ENCODE measurements at regions not wholly inside any gene's neighbourhood (a gene's known extent, or its start where the extent isn't known, plus 50 kb on each side); places are given as distances from the start of the nearest gene placed in this dataset.

GRCh38 chr6:43946641-43947363 lies 176.8 kb downstream of the VEGFA start (continued):
- TF ChIP-seq CEBPZ (IDR thresholded peaks at IDR 0.05; ENCODE audit: low read depth, low read length): no peak
- no peak for TF ChIP-seq HSF1 (IDR thresholded peaks at IDR 0.05; ENCODE audit: low read depth, low read length)
- TF ChIP-seq, protein P1, sequence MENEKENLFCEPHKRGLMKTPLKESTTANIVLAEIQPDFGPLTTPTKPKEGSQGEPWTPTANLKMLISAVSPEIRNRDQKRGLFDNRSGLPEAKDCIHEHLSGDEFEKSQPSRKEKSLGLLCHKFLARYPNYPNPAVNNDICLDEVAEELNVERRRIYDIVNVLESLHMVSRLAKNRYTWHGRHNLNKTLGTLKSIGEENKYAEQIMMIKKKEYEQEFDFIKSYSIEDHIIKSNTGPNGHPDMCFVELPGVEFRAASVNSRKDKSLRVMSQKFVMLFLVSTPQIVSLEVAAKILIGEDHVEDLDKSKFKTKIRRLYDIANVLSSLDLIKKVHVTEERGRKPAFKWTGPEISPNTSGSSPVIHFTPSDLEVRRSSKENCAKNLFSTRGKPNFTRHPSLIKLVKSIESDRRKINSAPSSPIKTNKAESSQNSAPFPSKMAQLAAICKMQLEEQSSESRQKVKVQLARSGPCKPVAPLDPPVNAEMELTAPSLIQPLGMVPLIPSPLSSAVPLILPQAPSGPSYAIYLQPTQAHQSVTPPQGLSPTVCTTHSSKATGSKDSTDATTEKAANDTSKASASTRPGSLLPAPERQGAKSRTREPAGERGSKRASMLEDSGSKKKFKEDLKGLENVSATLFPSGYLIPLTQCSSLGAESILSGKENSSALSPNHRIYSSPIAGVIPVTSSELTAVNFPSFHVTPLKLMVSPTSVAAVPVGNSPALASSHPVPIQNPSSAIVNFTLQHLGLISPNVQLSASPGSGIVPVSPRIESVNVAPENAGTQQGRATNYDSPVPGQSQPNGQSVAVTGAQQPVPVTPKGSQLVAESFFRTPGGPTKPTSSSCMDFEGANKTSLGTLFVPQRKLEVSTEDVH (IDR thresholded peaks at IDR 0.05; ENCODE audit: low read depth, partially characterized antibody): no peak
- TF ChIP-seq EP300 (IDR thresholded peaks at IDR 0.05; ENCODE audit: borderline replicate concordance in 1 of 2, control insufficient read depth in 1 of 2, low read depth in 2 of 2, low read length in 2 of 2): no peak
- no peak for TF ChIP-seq CREM (IDR thresholded peaks at IDR 0.05; ENCODE audit: low read depth)
- no peak for TF ChIP-seq ETV6 (conservative IDR thresholded peaks at IDR 0.05 in 1 of 2, IDR thresholded peaks at IDR 0.05 in 1 of 2; ENCODE audit: borderline replicate concordance in 1 of 2, low read depth in 1 of 2)
- TF ChIP-seq, protein P2, sequence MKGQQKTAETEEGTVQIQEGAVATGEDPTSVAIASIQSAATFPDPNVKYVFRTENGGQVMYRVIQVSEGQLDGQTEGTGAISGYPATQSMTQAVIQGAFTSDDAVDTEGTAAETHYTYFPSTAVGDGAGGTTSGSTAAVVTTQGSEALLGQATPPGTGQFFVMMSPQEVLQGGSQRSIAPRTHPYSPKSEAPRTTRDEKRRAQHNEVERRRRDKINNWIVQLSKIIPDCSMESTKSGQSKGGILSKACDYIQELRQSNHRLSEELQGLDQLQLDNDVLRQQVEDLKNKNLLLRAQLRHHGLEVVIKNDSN (IDR thresholded peaks at IDR 0.05; ENCODE audit: borderline replicate concordance, extremely low read length, insufficient read depth, low read depth, low read length): no peak
- TF ChIP-seq, protein P3, sequence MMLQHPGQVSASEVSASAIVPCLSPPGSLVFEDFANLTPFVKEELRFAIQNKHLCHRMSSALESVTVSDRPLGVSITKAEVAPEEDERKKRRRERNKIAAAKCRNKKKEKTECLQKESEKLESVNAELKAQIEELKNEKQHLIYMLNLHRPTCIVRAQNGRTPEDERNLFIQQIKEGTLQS (IDR thresholded peaks at IDR 0.05; ENCODE audit: borderline replicate concordance, extremely low read depth, low read depth, low read length): no peak
- TF ChIP-seq SMAD5 (IDR thresholded peaks at IDR 0.05; ENCODE audit: low read depth): no peak
